ENCODE measurements at regions not wholly inside any gene's neighbourhood (a gene's known extent, or its start where the extent isn't known, plus 50 kb on each side); places are given as distances from the start of the nearest gene placed in this dataset.

DNA sequence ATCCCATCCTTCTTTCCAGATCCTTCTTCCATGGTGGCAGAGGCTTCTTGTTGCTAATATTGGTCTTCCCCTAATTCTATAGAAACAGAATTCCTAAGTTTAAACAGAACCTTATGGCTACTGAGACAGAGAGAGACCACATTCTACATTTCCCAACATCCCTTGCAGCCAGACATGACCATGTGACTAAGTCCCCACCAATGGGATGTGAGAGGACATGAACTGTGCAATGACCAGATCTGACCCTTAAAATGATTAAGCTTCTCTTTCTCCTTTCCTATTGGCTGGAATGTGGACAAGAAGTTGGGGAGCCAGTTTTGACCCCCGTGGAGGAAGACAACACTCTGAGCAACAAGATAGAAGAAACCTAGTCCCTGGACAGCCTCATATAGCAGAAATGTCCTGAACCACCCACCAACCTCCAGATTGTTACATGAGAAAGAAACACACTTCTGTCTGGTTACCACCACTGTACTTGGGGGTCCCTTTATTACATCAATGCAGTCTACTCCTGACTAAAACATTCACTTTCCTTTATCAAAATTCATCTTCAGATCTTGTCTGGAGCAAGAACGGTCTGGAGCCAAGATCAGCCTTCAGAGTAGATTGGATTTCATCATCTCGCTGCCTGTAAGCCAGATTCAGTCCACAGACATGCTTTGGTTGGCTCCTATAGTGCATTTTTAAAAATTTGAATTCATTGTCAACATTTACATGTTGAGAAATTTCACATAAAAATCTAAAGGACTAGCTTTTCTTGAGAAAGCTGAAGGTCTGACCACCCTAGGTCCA, 183.9 kb downstream of the SHQ1 start:
- no peaks in the 10 kb centered on the region for H3K79me1 ChIP-seq (ENCODE audit: low read depth in 1 of 2, low read length in 2 of 2)
- TF ChIP-seq MXI1 (IDR thresholded peaks at IDR 0.05; ENCODE audit: borderline replicate concordance, low read depth, low read length) = no peak
- TF ChIP-seq, protein P1, sequence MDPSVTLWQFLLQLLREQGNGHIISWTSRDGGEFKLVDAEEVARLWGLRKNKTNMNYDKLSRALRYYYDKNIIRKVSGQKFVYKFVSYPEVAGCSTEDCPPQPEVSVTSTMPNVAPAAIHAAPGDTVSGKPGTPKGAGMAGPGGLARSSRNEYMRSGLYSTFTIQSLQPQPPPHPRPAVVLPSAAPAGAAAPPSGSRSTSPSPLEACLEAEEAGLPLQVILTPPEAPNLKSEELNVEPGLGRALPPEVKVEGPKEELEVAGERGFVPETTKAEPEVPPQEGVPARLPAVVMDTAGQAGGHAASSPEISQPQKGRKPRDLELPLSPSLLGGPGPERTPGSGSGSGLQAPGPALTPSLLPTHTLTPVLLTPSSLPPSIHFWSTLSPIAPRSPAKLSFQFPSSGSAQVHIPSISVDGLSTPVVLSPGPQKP (IDR thresholded peaks at IDR 0.05; ENCODE audit: borderline replicate concordance, low read depth, low read length) = no peak
- no peak for TF ChIP-seq RAD21 (IDR thresholded peaks at IDR 0.05; ENCODE audit: low read length)
- no peak overlapping the region for H2AFZ ChIP-seq (replicated peaks; ENCODE audit: low read length, poor library complexity)
- intact Hi-C loops (cut with micrococcal nuclease) = no loop called here
- no peaks in the 10 kb centered on the region for H3K9me3 ChIP-seq (ENCODE audit: control insufficient read depth, insufficient read depth, low read length)
- ChIA-PET CTCF (no interaction called here), POLR2A (ENCODE audit: unreplicated experiment) (no interaction called here)
- peaks cover 4% of the 10 kb centered on the region; the same call in 1 of the 2 replicates for H3K27me3 ChIP-seq (ENCODE audit: control insufficient read depth, insufficient read depth, low read length)
- no peak overlapping the region for H2BK5ac ChIP-seq (ENCODE audit: low read depth, low read length, poor library complexity, severe bottlenecking)
- no peaks in the 10 kb centered on the region for H4K20me1 ChIP-seq (ENCODE audit: insufficient read depth, low read length)
- H2BK20ac ChIP-seq (ENCODE audit: low read depth, low read length) = no peak overlapping the region
- no peak overlapping the region for H3K23ac ChIP-seq (ENCODE audit: low read depth, low read length)
- no peak overlapping the region for H3K27ac ChIP-seq (ENCODE audit: insufficient read depth, low read length)
- ATAC-seq (ENCODE audit: low read depth) (no peak), DNase-seq (no peak)
- dilution Hi-C loops (cut with HindIII; ENCODE audit: low sequenced_read_pairs, unreplicated experiment) = no loop called here
- H3K36me3 ChIP-seq (ENCODE audit: control insufficient read depth, insufficient read depth, low read length) = no peaks in the 10 kb centered on the region
- H3K56ac ChIP-seq (ENCODE audit: extremely low read depth, insufficient read depth, low read length) = no peak overlapping the region
- no peak overlapping the region for H2BK120ac ChIP-seq (ENCODE audit: low read depth, low read length)
- H3K4me2 ChIP-seq (ENCODE audit: low read depth, low read length) = no peak overlapping the region
- H2BK15ac ChIP-seq (ENCODE audit: low read depth, low read length) = no peak overlapping the region
- H3K9ac ChIP-seq (ENCODE audit: low read depth, low read length) = no peak overlapping the region
- no peak overlapping the region for H4K8ac ChIP-seq (ENCODE audit: low read depth in 2 of 2, low read length in 2 of 2)
- no peak overlapping the region for H2AK5ac ChIP-seq (ENCODE audit: low read depth, low read length)
- no peak overlapping the region for H4K5ac ChIP-seq (ENCODE audit: low read depth, low read length)
- no peak overlapping the region for H4K91ac ChIP-seq (ENCODE audit: insufficient read depth, low read depth, low read length)
- no peaks in the 10 kb centered on the region for H3K4me1 ChIP-seq (ENCODE audit: control insufficient read depth, insufficient read depth, low read length)
- no peak overlapping the region for H3K4me3 ChIP-seq (ENCODE audit: insufficient read depth, low read depth, low read length)
- no peak overlapping the region for H3K4ac ChIP-seq (ENCODE audit: low read depth, low read length)
- no peaks in the 10 kb centered on the region for H3K9me1 ChIP-seq (ENCODE audit: insufficient read depth, low read length)
- no peak overlapping the region for H3K14ac ChIP-seq (replicated peaks; ENCODE audit: low read depth, low read length)
- no peak overlapping the region for H3K18ac ChIP-seq (ENCODE audit: low read depth, low read length)
- no CpG with 5 or more reads among the region's 3 CpGs for WGBS, 2 experiments (ENCODE audit: extremely low coverage in 2 of 2, insufficient read length in 1 of 2)
- no TSS peak for BruUV-seq (replicated peaks)
- in situ Hi-C loops (cut with MboI; ENCODE audit: low sequenced_read_pairs) = no loop called here
- H2AK9ac ChIP-seq (replicated peaks; ENCODE audit: low read depth, low read length, poor library complexity) = peak overlapping the region; percentile 18

All from IMR-90 (cell line).